PC-9 (cell line): ENCODE measurements at regions not wholly inside any gene's neighbourhood (a gene's known extent, or its start where the extent isn't known, plus 50 kb on each side); places are given as distances from the start of the nearest gene placed in this dataset.

Experiments used
- EZH2 ChIP-seq: fragments of 200-600 bp; sonication (generic); IDR thresholded peaks from 2 replicates; pipeline ENCODE4 v1.8.0; 2017; ENCODE audit warnings: antibody characterized with exemption, low read depth
- TF ChIP-seq, protein P1 (sequence below): fragments of 200-600 bp; sonication (generic); conservative IDR thresholded peaks from 2 replicates; pipeline ENCODE4 v1.6.1; 2017; ENCODE audit warnings: mixed run types, antibody characterized with exemption, mild to moderate bottlenecking, moderate library complexity

DNA sequence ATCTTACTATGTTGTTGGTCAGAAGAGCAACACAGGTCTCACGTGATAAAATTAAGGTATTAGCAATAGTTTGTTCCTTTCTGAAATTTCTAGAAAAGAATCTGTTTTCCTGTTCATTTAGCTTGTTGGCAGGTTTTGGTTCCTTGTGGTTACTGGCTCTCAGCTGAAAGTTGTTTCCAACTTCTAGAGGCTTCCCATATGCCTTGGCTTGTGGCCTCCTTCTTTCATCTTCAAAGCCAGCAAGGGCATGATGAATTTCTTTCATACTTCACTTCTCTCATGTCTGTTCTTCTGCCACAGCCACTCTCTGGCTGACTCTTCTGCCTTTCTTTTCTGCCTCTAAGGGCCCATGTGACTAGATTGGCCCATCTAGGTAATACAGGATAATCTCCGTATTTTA, 193.7 kb downstream of the TRIB2 start:
- TF ChIP-seq, protein P1, sequence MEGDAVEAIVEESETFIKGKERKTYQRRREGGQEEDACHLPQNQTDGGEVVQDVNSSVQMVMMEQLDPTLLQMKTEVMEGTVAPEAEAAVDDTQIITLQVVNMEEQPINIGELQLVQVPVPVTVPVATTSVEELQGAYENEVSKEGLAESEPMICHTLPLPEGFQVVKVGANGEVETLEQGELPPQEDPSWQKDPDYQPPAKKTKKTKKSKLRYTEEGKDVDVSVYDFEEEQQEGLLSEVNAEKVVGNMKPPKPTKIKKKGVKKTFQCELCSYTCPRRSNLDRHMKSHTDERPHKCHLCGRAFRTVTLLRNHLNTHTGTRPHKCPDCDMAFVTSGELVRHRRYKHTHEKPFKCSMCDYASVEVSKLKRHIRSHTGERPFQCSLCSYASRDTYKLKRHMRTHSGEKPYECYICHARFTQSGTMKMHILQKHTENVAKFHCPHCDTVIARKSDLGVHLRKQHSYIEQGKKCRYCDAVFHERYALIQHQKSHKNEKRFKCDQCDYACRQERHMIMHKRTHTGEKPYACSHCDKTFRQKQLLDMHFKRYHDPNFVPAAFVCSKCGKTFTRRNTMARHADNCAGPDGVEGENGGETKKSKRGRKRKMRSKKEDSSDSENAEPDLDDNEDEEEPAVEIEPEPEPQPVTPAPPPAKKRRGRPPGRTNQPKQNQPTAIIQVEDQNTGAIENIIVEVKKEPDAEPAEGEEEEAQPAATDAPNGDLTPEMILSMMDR, result no peak
- no peak for TF ChIP-seq EZH2
